ENCODE measurements at regions not wholly inside any gene's neighbourhood (a gene's known extent, or its start where the extent isn't known, plus 50 kb on each side); places are given as distances from the start of the nearest gene placed in this dataset.

GRCh38 chr2:71976685-71977084 lies 171.0 kb downstream of the CYP26B1 start:
- ATAC-seq (ENCODE audit: low FRiP score) (no peak), DNase-seq (ENCODE audit: low spot score) (no peak)
- TF ChIP-seq, protein P1, sequence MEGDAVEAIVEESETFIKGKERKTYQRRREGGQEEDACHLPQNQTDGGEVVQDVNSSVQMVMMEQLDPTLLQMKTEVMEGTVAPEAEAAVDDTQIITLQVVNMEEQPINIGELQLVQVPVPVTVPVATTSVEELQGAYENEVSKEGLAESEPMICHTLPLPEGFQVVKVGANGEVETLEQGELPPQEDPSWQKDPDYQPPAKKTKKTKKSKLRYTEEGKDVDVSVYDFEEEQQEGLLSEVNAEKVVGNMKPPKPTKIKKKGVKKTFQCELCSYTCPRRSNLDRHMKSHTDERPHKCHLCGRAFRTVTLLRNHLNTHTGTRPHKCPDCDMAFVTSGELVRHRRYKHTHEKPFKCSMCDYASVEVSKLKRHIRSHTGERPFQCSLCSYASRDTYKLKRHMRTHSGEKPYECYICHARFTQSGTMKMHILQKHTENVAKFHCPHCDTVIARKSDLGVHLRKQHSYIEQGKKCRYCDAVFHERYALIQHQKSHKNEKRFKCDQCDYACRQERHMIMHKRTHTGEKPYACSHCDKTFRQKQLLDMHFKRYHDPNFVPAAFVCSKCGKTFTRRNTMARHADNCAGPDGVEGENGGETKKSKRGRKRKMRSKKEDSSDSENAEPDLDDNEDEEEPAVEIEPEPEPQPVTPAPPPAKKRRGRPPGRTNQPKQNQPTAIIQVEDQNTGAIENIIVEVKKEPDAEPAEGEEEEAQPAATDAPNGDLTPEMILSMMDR (IDR thresholded peaks at IDR 0.05): no peak

- TF ChIP-seq, protein P1 (IDR thresholded peaks at IDR 0.05): no peak
- ATAC-seq (ENCODE audit: low FRiP score) (peak; percentile 44), DNase-seq (ENCODE audit: low spot score) (no peak)
These were observed 172.8 kb downstream of the CYP26B1 start for GRCh38 chr2:71974846-71975245.

- TF ChIP-seq, protein P1 (IDR thresholded peaks at IDR 0.05): no peak
- DNase-seq (ENCODE audit: low spot score) (no peak), ATAC-seq (ENCODE audit: low FRiP score) (no peak)
These were observed 176.2 kb downstream of the CYP26B1 start for GRCh38 chr2:71971493-71971892.

GRCh38 chr2:71965530-71965929 lies 182.1 kb downstream of the CYP26B1 start:
- TF ChIP-seq, protein P1 (IDR thresholded peaks at IDR 0.05): no peak
- DNase-seq (ENCODE audit: low spot score) (no peak), ATAC-seq (ENCODE audit: low FRiP score) (no peak)

DNA sequence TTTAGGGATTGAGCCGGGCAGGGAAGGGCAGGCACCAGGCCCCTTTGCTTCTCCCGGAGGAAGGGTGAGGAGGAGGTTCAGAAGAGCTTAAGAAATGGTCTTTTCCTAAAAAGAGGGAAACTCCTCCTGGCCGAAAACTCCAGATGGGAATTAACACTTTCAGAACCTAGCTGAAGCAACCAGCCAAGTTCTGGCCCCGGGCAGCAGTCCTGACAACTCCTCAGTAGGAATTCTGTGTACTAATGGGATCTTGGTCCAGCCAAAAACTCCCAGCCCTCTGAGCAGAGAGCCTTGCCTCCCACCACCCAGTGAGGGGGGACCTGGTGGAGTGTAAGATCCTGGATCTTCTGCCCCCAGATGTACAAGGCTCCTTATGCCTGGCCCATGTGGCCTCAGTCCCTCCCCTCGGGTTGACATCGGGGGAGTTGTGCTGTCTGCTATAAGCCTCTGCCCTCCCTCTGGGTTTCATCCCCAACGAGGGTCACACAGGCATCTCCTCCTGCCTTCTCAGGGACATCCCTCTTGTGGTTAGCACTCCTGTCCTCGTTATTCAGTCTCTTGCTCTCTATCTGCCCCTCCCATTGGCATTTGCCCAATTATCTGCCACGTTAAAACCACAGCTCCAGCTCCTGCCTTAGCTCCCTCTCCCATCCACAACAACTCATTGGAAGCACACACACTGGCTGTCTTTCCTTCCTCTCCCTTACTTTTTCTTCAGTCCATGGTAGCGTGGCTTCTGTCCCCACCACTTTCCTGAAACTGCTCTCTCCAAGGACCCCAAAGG lies 184.6 kb downstream of the CYP26B1 start:
- ATAC-seq (ENCODE audit: low FRiP score): no peak
- no peak for DNase-seq (ENCODE audit: low spot score)
- TF ChIP-seq, protein P1 (IDR thresholded peaks at IDR 0.05): no peak

GRCh38 chr2:71962350-71962749 lies 185.3 kb downstream of the CYP26B1 start:
- DNase-seq (ENCODE audit: low spot score) (no peak), ATAC-seq (ENCODE audit: low FRiP score) (no peak)
- TF ChIP-seq, protein P1 (IDR thresholded peaks at IDR 0.05): no peak

All from omental fat pad (tissue), 3 donors.